Dedifferentiated amniotic fluid mesenchymal stem cell (primary cell): ENCODE measurements at regions not wholly inside any gene's neighbourhood (a gene's known extent, or its start where the extent isn't known, plus 50 kb on each side); places are given as distances from the start of the nearest gene placed in this dataset.
"Not testable (repeated sequence)": the region's sequence is repeated elsewhere in the genome, so short reads cannot be mapped to it uniquely, and the experiment has no call there.

Source experiments
- DNase-seq: peaks from one replicate; pipeline ENCODE4 v3.0.0-alpha.2; 2016; ENCODE audit errors: extremely low spot score

GRCh38 chr4:66712301-66712921, 832.9 kb downstream of the CENPC start:
- DNase-seq, result not testable (repeated sequence)

DNA sequence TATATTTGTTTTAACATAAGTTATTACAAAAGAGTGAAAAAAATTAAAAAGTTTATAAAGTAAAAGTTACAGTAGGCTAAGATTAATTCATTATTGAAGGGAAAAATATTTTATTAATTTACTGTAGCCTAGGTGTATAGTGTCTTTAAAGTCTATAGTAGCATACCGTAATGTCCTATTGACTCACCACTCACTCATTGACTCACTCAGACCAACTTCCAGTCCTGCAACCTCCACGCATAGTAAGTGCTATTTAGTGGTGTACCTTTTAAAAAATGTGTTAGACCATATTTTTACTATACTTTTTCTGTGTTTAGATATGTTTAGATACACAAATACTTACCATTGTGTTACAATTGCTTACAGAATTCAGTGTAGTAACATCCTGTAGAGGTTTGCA, 841.1 kb downstream of the CENPC start:
- DNase-seq, result no peak

DNA sequence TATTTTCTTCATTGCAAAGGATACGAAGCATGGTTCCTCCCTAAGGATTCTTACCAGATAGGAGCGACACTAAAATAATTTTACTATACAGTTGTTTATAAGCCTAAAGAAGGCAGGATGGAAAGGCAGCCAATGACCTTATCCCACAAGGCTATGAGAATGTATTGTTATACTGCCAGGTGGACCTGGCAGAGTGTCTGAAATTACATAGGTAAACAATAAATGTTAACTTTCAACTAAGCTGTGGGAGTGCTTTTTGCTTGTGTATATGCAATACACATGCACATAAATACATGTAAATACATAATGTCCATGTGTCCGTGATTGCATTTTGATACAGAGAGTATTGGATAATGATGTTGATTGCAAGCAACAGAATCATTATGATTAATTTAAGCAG, 850.6 kb downstream of the CENPC start:
- no peak for DNase-seq

DNA sequence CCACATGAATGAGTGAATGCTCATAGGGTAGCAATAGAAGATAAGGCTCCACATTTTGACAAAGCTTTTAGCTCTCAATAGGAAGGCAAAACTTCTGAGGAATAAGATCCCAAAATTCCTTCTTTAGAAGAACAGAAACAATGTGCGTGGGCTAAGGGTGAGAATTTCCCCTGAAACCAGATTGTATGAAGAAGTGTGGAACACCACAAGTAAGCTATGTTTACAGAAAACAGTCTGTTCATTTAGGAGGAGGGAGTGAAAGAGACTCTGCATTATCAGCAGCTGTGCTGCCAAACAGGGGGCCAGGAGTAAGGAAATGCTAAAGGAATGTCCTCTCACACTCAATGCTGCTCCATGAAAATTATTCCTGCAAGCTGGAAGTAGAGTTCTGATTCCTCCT, 851.6 kb downstream of the CENPC start:
- no peak for DNase-seq

GRCh38 chr4:66691101-66691500, 854.2 kb downstream of the CENPC start:
- DNase-seq, result no peak

GRCh38 chr4:66688674-66689073, 856.6 kb downstream of the CENPC start:
- peak; percentile 56 for DNase-seq

GRCh38 chr4:66687459-66687858, 857.8 kb downstream of the CENPC start:
- DNase-seq, result no peak

DNA sequence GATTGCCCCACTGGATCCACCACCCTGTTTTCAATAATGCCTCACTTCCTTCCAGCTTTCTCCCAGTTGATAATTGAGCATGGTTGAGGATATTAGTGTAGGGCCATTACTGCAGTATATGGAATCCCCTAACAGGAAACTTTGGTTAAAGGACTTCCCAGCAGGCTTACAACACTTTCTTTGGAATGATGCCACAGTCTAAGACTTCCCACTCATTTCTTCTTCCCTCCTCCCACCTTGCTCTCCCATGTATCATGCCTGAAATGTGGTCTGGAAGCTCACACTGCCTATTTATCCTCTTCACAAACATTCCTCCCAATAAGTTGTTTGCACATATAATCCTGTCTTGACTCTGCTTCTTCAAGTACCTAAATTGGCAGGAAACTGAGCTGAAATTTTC, 863.3 kb downstream of the CENPC start:
- DNase-seq, result no peak

- DNase-seq, result no peak
Measured at GRCh38 chr4:66667249-66667648, 878.1 kb downstream of the CENPC start.

DNA sequence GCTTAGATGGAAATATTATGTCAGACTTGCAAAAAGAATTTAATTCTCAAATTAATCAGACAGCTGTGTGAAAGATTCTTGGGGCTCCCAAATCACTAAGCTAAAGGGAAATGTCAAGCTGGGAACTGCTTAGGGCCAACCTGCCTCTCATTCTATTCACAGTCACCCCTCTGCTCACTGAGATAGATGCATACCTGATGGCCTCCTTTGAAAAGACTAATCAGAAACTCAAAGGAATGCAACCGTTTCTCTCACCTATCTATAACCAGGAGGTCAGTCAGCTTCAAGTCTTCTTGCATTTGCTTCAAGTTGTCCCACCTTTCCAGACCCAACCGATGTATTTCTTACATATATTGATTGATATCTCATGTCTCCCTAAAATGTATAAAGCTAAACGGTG, 882.7 kb downstream of the CENPC start:
- no peak for DNase-seq

DNA sequence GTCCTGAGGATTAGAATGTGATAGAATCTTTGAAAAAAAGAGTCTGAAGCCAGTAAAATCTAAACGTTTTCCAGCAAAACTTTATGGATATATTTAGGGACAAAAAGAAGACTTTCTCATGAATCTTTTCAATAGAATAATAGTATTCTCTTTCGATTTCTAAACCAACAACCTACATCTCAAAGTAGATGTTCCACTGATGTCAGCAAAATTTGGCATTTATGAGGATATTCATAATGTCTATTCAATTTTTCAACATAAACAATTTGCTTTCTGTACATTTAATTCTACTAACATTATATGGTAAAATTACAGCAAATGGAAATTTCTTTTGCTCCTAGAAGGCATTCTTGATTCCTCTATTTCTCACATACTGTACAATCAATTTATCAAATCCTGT, 886.5 kb downstream of the CENPC start:
- no peak for DNase-seq

GRCh38 chr4:66655505-66655904, 889.8 kb downstream of the CENPC start:
- no peak for DNase-seq

DNA sequence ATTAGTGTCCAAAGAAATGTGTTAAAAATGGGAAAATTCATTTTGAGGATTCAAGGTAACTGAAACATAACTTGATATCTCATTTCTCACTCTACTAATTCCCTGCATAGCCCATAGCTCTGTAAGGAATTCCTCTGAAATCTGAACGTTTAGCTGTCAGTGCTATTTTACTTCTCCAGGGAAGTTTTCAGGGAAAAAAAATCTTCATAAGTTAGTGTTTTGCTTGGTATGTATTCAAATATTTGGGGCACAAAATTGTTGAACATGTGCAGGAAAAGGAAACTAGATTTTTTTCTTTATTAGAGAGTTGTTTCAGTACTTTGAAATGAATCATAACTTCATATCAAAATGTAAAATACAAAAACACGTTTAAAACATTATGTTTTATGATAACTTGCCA, 891.4 kb downstream of the CENPC start:
- peak; percentile 54 for DNase-seq

- no peak for DNase-seq
Measured at GRCh38 chr4:66649236-66649635, 896.1 kb downstream of the CENPC start.

DNA sequence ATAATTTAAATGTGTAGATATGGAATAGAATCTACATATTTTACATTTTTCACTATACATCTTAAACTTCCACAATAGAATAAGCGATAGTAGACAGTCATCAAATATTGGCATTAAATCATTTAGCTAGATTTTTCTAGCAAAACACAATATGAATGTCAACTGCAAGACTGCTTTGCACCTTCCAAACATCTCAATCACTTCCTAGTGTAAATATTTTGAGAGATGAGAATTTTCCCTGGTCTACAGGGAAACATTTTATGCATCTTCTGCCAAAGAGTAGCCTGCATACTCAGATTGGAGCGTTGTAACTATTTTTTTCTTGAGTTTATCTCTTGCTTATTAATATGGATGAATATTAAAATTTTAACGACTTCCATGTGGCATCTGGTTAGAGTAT, 897.4 kb downstream of the CENPC start:
- DNase-seq, result no peak

DNA sequence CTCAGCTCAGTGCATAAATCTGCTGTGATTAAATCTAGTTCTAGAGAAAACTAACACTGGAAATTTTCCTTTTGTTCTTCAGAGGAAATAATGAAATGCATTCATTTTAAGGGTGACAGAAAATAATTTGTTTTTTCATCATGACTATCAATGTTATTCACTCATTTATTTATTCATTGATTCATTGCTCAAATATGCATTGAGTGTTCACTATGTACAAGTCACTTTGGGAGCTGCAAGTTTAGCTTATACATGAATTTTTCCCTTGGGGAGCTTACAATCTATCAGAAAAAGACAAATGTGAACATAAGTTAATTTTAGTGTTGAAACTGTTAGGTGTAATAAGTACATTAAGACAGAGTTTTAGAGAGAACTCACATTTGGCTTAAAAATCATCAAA, 897.8 kb downstream of the CENPC start:
- DNase-seq, result no peak

DNA sequence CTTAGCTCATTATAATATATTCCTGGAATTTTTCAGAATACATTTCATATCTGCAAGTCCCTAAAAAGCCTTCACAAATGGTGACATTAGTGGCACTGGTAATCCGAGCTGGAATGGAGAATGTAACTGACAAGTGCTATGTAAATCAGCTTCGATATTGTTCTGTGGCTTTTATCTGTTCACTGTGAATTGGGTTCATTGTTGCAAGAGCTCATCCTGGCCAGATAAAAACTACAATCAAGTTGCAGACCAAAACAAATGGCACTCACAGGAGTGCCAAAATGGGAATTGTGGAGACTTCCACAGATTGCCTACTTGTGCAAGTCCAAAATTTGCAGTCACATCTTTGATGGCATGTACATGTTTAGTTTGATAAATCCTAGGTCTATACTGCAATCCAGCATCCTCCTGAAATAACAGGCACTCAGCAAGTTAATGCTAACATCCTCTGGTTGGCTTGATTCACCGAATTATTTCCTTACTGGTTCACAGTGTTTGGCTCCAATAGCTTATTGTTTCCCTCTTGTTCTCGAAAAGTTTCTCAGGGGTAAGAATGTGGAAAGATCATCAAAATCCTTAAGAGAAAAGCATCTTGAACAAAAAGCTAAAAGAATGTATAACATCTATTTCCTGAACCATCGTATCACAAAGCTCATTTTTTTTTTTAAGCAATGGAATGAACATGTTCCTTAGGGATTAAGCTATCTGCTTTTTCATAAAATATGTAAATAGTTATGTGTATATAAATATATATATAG, 904.9 kb downstream of the CENPC start:
- DNase-seq, result no peak

- no peak for DNase-seq
Measured at GRCh38 chr4:66639361-66639760, 905.9 kb downstream of the CENPC start.

GRCh38 chr4:66636349-66636748, 909.0 kb downstream of the CENPC start:
- DNase-seq, result no peak

DNA sequence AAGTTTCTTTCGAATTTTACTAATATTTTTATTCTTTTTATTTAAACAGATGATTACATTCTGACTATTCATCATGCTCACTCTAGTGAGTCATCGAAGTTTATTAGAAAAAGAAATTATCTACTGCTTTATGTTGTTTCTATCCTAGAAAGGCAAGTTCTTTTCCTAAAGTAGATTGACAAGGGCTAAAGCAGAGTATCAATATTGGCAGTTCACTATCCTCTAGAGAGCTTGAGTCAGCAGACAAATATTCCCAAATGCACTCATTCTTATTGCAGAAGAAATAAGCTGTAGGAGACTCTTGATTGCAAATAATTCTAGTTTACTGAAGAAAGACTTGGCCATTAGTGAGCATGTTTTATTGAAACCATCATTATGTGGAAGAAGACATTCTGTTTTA, 911.8 kb downstream of the CENPC start:
- DNase-seq, result no peak

DNA sequence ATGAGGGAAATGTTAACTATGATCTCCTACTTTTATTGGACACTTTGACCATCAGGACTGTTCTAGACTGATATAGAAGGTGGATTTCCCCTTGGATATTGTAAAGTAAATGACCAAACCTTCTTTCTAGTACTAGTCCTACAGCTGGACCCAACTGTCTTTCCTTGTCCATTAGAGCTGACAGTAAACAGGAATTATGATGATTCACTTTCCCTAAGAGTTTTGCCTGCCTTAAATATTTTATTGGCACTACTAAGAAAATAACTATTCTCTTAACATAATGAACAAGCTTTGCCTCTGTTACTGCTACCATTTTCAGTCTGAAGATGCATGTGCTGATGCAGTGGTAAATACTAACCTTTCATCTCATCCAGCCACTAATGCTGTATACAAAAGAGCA, 915.4 kb downstream of the CENPC start:
- no peak for DNase-seq

- DNase-seq, result no peak
Measured at GRCh38 chr4:66628146-66628545, 917.2 kb downstream of the CENPC start.

DNA sequence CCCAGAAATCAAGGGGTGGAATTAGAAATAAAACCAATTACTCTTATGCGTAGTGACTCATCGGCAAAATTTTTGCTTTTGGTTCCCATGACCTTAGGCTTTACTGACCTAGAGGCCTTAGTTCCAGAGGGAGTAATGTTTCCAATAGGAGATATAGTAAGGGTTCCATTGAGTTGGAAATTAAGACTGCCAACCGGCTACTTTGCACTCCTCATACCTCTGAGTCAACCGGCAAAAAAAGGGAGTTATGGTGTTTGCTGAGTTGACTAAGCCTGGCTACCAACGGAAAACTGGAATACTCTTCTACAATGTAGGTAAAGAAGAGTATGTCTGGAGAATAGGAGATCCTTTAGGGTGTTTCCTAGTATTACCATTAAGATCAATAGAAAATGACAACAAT, 919.8 kb downstream of the CENPC start:
- no peak for DNase-seq

DNA sequence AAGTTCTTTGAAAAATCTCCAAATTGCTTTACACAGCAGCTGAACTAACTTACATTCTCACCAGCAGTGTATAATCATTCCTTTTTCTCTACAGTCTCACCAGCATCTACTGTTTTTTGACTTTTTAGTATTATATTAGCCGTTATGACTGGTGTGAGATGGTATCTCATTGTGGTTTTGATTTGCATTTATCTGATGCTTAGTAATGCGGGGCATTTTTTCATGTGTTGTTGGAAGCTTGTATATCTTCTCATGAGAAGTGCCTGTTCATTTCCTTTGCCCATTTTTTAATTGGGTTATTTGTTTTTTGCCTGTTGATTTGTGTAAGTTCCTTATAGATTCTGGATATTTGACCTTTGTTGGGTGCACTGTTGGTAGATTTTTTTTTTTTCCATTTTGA, 931.7 kb downstream of the CENPC start:
- DNase-seq, result no peak
